ENCODE measurements at regions not wholly inside any gene's neighbourhood (a gene's known extent, or its start where the extent isn't known, plus 50 kb on each side); places are given as distances from the start of the nearest gene placed in this dataset.

GRCh38 chr10:43845121-43845520 is 196.4 kb upstream of the ZNF32 start (continued):
- no peak for TF ChIP-seq FOXA2 (IDR thresholded peaks at IDR 0.05)
- TF ChIP-seq HNF4A (conservative IDR thresholded peaks at IDR 0.05), result no peak

- H3K36me3 ChIP-seq (ENCODE audit: control insufficient read depth in 4 of 4, insufficient read depth in 3 of 4, low read depth in 1 of 4, low read length in 3 of 4), result no peaks in the 10 kb centered on the region
- TF ChIP-seq JUND (IDR thresholded peaks at IDR 0.05), result no peak
- H3K4me3 ChIP-seq (ENCODE audit: low read depth in 1 of 3, low read length in 3 of 3), result no peak overlapping the region
- H3K9ac ChIP-seq (ENCODE audit: low read depth in 1 of 2, low read length in 2 of 2), result no peak overlapping the region
- no peaks in the 10 kb centered on the region for H3K9me3 ChIP-seq (ENCODE audit: control insufficient read depth in 4 of 4, low read length in 3 of 4)
- no peaks in the 10 kb centered on the region for H3K4me1 ChIP-seq (ENCODE audit: control insufficient read depth in 4 of 4, insufficient read depth in 4 of 4, low read length in 3 of 4)
- H3K27me3 ChIP-seq (ENCODE audit: control insufficient read depth in 4 of 4, insufficient read depth in 4 of 4, low read length in 3 of 4), result no peaks in the 10 kb centered on the region
- WGBS, result 88% methylated on average over 4 of the region's 4 CpGs
- no peak overlapping the region for H3K27ac ChIP-seq (ENCODE audit: low read depth in 1 of 2, low read length in 2 of 2)
- no peak for DNase-seq (ENCODE audit: low spot score)
These were observed 195.5 kb upstream of the ZNF32 start for GRCh38 chr10:43844221-43844620.

DNA sequence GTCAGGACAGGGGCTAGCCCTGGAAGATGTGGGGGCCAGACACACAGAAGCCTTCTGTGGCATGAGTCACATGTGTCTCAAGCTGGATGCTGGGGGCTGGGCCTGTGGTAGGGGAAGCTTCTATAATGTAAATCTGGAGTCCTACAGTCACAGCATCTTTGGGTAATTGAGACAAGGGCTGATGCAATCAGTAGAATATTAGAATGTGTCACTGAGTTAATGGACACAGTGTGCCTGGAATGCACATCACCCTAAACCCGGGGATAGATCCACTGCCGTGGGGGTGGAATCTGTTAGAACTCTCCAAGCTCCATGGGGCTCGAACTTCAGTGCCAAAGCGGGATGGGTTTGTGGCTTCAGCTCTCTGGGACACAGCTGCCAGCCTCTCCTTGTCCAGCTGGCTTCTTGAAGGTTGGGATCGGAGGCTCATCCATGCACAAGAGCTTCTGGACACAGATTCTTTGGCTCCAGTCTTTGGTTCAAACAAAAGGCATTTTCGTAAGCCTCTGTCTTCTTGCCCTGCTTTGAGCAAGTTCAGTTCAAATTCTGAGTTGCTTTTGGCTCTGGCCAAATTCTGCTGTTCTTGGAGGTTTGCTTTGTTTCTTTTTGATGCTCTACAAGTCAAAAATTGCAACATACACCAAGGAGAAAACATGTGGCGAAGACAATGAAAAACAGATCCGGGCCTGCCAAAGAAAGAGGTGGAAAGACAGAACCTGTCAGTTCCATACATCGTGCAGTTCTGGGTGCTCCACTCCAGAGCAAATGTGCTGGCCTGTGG is 194.8 kb upstream of the ZNF32 start:
- 88% methylated on average over 9 of the region's 9 CpGs for WGBS
- Histone ChIP-seq H3K27me3 (ENCODE audit: control insufficient read depth in 4 of 4, insufficient read depth in 4 of 4, low read length in 3 of 4) (no peaks in the 10 kb centered on the region), H3K4me1 (ENCODE audit: control insufficient read depth in 4 of 4, insufficient read depth in 4 of 4, low read length in 3 of 4) (no peaks in the 10 kb centered on the region), H3K9ac (ENCODE audit: low read depth in 1 of 2, low read length in 2 of 2) (no peak overlapping the region), H3K9me3 (ENCODE audit: control insufficient read depth in 4 of 4, low read length in 3 of 4) (no peaks in the 10 kb centered on the region), H3K27ac (ENCODE audit: low read depth in 1 of 2, low read length in 2 of 2) (no peak overlapping the region), H3K36me3 (ENCODE audit: control insufficient read depth in 4 of 4, insufficient read depth in 3 of 4, low read depth in 1 of 4, low read length in 3 of 4) (no peaks in the 10 kb centered on the region), H3K4me3 (ENCODE audit: low read depth in 1 of 3, low read length in 3 of 3) (no peak overlapping the region)
- TF ChIP-seq FOXA2 (IDR thresholded peaks at IDR 0.05) (no peak), RAD21 (IDR thresholded peaks at IDR 0.05) (no peak), SP1 (IDR thresholded peaks at IDR 0.05) (no peak), NR2F2 (IDR thresholded peaks at IDR 0.05) (no peak), HNF4A (conservative IDR thresholded peaks at IDR 0.05) (no peak), EGR1 (IDR thresholded peaks at IDR 0.05; ENCODE audit: low read depth in 2 of 2) (no peak), HNF4G (IDR thresholded peaks at IDR 0.05) (no peak), ZBTB33 (IDR thresholded peaks at IDR 0.05) (no peak), JUND (IDR thresholded peaks at IDR 0.05) (no peak), FOXA1 (IDR thresholded peaks at IDR 0.05) (no peak), TAF1 (conservative IDR thresholded peaks at IDR 0.05) (no peak)
- TF ChIP-seq, protein P1, sequence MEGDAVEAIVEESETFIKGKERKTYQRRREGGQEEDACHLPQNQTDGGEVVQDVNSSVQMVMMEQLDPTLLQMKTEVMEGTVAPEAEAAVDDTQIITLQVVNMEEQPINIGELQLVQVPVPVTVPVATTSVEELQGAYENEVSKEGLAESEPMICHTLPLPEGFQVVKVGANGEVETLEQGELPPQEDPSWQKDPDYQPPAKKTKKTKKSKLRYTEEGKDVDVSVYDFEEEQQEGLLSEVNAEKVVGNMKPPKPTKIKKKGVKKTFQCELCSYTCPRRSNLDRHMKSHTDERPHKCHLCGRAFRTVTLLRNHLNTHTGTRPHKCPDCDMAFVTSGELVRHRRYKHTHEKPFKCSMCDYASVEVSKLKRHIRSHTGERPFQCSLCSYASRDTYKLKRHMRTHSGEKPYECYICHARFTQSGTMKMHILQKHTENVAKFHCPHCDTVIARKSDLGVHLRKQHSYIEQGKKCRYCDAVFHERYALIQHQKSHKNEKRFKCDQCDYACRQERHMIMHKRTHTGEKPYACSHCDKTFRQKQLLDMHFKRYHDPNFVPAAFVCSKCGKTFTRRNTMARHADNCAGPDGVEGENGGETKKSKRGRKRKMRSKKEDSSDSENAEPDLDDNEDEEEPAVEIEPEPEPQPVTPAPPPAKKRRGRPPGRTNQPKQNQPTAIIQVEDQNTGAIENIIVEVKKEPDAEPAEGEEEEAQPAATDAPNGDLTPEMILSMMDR (IDR thresholded peaks at IDR 0.05; ENCODE audit: low read depth, low read length, missing input control), result no peak
- TF ChIP-seq, protein P2, sequence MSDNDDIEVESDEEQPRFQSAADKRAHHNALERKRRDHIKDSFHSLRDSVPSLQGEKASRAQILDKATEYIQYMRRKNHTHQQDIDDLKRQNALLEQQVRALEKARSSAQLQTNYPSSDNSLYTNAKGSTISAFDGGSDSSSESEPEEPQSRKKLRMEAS (IDR thresholded peaks at IDR 0.05), result no peak
- no peak for DNase-seq (ENCODE audit: low spot score)

Data from liver (tissue), 8 donors.